ENCODE measurements at regions not wholly inside any gene's neighbourhood (a gene's known extent, or its start where the extent isn't known, plus 50 kb on each side); places are given as distances from the start of the nearest gene placed in this dataset.

DNA sequence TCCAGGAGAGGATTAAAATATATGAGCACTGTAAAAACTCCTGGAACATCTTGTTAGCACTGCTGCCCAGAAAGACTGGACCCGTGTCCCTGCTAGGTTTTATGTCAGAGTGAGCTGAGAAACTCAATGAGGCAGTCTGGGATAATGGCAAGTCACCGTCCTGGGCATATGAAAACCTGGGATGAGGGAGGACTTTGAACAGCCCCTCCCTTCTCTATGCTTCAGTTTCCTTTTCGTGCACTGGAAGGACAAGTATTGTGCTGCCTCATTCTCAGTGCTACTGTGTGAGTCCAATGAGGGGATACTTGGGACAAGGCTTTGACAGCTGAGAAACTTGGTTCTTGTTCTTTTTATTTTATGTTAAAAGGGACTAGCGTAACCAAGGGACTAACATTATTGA is 143.0 kb upstream of the SHB start:
- TF ChIP-seq, protein P1, sequence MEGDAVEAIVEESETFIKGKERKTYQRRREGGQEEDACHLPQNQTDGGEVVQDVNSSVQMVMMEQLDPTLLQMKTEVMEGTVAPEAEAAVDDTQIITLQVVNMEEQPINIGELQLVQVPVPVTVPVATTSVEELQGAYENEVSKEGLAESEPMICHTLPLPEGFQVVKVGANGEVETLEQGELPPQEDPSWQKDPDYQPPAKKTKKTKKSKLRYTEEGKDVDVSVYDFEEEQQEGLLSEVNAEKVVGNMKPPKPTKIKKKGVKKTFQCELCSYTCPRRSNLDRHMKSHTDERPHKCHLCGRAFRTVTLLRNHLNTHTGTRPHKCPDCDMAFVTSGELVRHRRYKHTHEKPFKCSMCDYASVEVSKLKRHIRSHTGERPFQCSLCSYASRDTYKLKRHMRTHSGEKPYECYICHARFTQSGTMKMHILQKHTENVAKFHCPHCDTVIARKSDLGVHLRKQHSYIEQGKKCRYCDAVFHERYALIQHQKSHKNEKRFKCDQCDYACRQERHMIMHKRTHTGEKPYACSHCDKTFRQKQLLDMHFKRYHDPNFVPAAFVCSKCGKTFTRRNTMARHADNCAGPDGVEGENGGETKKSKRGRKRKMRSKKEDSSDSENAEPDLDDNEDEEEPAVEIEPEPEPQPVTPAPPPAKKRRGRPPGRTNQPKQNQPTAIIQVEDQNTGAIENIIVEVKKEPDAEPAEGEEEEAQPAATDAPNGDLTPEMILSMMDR (IDR thresholded peaks at IDR 0.05; ENCODE audit: low read depth, low read length) = no peak
- no peak for TF ChIP-seq EZH2phosphoT487 (IDR thresholded peaks at IDR 0.05; ENCODE audit: low read depth)

Measured in OCI-LY3 (cell line).